Stimulated activated CD4-positive, alpha-beta T cell treated with anti-CD3 and anti-CD28 coated beads, TNF-alpha, amount 100 ng/mL, for 4 hours (primary cell): ENCODE measurements at regions not wholly inside any gene's neighbourhood (a gene's known extent, or its start where the extent isn't known, plus 50 kb on each side); places are given as distances from the start of the nearest gene placed in this dataset.

Source experiments
- DNase-seq, 3 experiments: peaks; one replicate each; pipeline ENCODE4 v3.0.0-alpha.2; 2020; ENCODE audit warnings: low read depth in 3 of 3

DNA sequence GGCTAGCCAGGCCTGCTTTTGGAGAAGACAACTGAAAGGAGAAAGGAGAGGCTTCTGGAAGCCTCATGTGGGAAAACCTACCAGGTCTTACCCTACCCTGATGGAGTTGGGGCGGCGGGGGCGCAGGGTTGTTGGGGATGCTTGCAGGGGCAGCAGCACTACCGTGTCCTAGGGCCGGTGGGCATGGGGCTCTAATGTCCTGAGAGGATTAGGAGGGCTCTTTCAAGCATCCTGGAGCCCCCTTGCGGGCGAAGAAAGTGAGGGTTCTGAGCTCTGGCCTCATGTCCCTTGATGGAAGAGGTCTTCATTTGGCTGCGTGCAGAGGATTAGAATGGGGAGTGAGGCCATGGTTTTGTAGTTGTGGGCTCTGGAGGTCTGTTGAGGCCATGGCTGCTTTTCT is 86.9 kb upstream of the PITX1 start:
- DNase-seq = no peak

DNA sequence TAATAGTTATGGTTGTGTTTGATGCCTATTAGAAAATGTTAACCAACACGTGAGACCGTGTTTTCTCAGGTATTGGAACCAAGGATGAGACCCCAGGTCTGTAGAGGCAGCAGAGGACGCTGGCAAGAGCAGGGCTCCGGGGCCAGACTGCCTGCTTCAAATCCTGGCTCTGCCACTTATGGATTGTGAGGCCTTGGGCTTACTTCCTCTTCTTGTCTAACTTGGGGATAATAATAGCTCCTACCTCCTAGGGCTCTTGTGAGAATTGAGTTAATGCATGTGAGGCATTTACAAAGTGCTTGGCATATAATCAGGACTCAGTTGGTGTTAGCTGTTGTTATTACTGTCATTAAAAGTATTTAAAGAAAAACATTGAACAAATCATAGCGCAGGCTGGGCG is 85.5 kb upstream of the PITX1 start:
- no peak for DNase-seq

DNA sequence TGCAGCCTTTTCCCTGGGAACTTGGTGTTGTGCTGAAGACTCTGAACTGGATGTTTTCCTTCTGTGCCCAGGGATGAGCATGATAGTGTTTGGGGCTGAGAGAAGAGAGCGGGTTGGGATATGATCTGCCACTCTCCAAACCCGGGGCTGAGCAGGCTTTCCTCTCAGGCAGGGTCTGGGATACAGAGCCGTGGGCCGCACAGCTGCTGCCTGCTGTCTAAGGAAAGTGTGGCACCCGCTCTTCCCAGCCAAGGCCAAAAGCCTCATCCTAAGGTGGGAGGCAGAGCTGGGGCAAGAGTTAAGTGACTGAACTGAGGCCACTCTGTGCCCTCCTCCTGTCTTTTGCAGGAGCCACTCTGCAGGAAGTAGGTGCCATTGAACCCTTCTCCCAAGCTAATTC is 83.6 kb upstream of the PITX1 start:
- DNase-seq = no peak

DNA sequence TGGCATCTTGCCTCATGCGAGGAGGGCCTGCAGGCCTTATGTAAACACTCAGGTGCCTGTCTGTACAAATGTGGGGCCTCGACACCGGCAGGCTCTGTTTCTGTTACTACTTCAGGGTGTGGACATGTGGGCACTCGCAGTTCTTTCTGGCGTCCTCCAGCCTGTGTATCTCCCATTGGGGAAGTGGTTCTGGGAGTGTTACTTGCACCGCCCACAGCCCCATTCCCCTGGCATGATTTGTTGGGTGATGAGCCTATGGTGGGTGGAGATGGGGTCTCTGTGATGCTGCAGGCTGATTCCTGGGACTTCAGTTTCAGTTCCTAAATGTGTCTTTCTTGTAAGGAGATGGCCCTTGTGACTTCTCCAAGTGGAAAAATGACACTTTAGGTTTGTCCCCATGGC is 82.1 kb upstream of the PITX1 start:
- no peak for DNase-seq

DNA sequence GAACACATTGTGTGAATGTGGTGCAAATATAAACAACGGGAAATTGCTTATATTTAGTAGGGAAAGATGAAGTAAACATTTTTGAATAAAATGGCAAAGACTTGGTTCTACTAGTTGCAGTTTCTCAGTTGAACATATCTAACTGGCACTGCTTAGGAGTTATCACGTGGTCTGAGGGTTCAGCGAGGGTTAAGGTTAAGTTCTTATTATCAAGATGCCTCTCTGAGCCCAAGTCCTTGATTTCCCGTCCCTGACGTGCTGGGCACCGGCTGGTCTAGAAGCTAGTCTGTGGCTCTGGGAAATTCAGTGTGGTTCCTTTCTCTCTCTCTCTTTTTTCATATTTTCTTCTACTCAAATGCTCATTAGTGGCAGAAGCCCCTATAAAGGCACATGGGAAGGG is 81.6 kb upstream of the PITX1 start:
- no peak for DNase-seq

DNA sequence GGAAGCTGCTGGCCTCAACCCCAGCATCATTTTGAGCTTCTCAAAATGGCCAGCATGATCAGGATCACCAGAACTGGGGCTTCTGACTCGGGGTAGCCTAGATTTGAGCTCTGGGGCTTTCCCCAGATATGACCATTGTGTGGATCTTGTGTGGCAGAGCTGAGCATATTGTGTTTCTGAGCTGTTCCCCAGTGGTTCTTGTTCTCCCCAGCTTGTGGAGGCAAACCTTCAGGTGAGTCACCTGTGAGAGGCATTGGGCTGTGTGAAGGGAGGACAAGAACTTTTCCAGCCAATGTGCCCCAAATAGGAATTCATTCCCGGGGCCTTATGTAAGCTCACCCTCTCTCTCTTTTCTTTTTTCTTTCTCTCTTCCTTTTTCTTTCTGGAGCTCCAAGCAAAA is 80.7 kb upstream of the PITX1 start:
- DNase-seq = no peak

DNA sequence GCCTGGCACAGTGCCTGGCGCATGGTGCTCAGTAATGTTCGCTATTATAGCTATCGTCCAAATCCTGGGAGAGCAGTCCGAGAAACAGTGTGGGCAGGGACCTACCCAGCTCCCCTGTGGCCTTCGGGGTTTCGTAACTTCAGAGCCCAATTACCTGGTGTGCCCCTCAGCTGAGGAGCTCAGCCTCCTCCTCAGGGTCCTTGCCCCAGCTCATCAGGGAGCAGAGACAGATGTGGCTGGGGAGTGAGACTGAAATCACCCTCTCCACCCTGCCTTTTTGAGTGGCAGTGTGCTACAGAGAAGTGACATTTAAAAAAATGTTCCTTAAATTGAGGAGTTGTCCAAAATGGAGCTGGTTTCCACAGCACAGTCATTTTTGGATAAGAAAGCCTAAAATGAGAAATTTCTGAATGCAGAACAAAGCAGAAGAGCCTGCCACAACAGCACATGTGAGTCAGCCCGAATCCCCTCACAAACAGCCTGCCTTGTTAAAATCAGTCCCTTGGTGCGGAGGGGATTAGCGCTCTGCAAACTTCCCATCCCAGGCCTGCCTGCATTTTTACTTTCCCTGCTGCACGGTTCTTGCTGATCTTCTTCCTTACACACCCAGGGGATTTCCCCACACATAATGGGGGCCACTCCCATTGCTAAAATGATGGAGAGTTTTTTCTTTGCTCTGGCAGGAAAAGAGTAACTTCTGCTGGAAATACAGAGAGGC is 78.1 kb upstream of the PITX1 start:
- DNase-seq = no peak

DNA sequence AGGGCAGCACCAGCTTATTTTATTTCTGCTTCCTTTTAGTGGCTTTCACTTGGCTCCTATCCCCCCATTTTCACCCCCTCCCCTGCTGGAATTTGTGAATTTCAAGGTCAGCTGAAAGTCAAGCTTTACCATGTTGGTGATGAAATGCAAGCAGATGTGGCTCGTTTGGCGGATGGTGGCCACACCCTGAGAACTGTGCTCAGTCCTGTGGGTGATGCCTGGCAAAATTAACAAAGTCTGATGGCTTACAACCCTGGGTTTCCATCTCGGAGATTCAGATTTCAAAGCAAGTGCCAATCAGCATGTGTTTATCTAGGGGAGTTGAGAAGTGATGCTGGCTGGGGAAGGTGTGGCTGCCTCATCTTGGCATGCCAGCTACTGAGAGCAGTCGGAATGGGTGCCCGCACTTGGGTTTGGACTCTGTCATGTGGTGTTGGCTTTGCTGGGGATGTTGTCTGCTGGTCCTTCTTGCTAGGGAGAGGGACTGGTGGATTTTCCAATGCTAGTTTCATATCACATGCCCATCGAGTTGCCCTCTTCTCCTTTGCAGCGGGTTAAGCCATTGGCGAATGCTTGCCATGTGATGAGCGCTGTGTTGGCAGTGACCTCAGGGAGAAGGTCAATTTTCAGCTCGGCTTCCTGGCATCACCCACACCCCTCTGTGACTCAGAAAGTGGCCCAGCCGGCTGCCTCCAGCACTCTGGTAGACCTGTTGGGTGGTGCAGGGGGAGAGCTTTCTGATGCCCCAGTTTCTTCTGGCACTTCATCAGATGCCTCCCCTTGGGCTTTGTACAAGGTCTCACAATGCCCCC is 77.0 kb upstream of the PITX1 start:
- DNase-seq = no peak

DNA sequence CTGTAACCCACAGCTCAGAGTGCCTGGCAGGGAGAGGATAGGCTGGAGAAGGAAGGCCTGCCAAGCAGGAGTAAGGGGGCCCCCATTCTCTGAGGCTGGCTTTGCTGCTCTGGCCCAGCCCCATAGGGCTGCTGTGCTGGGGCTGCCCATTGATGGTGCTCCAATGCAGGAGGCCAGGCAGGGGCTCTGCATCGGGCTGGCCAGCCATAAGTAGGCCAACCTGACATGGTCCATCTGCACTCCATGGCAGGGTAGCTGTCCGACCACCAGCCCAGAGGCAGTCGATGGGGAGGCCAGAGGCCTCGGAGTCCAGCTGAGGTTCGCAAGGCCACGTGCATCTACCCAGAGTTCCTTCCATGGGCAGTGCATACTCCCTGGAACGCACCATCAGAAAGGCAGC is 75.0 kb upstream of the PITX1 start:
- no peak for DNase-seq

DNA sequence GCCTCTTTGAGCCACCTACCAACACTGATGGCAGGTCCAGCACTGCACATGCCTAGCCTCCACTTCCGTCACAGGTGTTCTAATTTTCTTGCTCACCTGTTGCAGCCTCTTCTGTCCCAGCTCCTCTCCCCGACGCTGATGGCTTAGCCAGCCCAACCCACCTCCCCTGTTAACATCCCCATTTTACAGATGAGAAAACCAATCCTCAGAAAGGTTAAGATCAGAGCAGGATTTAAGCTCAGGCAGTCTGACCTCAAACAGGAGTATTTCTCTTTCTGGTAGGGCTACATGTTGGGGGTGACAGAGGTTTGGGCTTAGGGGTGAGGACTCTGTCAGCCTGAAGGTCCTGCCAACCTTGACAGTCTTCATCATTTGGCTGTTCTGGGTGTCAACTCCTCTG is 74.5 kb upstream of the PITX1 start:
- no peak for DNase-seq

DNA sequence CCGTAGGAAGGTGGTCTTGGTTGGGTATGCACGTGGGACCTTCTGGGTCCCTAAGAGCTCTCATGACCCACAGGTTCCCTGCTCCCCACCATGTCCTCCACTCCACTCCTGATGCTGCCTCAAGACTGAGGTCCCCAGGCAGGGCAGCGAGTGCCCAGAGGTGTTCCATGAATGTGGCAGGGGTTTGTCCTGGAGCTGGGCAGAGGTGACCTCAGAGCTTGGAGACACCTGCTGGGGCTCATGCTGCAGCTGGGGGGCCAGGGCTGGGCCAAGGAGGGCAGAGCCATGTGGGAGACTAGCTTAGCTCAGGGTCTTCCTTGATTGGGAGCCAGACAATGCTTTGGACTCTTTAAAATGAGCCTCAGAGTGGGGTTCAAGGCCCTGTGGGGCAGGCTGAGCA is 74.0 kb upstream of the PITX1 start:
- DNase-seq = no peak

DNA sequence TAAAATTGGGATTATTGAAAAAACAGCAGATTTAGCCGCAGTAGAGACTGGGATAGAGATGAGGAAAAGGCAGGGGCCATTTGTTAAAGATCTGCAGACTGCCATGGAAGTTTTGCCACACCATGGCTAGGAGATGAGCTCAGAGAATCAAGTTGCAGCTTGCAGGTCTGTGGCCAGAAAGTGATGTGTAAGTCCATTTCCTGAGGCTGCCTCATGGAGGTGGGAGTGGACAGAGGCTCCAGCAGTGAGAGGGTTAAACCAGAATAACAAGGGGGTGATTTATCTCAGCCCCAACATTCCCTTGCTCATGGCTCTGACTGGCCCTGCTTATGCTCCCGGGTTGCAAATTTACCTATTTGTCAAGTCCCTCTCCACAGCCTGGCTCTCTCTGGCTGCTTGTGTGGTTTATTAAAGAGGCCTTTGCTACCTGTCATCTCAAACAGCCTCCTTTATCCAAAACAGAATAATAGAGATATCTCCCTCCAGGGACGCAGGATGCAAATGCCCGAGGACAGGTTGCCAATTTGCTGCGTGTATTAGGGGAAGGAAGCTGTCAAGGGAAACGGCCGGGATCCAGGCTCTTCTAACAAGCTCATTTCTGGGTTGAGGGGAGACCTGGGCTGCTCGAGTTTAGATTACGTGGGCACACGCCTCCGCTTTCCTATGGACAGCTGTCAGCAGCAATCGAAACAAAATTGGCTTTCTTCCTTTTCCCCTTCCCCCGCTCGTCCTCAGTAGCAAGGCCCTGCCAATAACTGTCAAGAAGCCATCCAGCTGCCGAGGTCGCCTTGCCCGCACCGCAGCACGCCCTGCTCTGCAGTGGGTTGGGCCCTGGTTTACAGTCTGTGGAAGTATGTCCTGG is 72.8 kb upstream of the PITX1 start:
- no peak for DNase-seq

DNA sequence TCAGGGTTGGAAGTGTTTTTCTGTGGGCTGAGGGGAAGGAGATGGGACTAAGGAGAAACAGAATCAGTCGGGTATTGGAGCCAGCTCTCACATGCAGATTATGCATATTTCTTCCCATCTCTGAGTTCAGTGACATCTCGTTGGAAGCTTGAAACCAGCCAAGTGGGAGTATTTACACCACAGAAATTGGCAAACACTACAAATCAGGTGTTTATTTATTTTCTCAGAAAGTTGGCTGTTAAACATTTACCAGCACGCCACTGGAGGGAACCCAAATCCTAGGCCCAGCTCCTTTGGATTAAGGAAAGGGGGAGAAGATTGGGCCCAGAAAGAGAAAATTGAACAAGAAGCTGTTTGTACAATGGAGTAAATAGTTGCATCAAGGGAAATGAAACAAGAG is 72.1 kb upstream of the PITX1 start:
- DNase-seq = no peak

DNA sequence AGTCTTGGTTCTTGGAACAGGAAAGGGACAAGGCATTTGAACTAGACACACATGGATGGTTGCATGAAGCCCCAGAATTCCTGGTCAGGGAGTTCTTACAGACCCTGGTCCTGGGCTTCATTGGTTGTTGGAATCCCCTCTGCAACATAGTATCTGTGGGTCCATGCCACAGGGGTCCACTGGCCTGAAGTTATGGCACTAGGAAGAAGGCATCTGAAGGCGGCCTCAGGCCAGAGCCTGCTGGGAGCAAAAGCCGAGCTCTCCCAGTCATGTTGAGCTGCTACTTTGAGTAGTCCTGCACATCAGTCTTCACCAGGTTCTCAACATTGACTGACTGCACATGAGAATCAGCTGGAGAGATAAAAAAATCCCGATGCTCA is 71.1 kb upstream of the PITX1 start:
- no peak for DNase-seq

DNA sequence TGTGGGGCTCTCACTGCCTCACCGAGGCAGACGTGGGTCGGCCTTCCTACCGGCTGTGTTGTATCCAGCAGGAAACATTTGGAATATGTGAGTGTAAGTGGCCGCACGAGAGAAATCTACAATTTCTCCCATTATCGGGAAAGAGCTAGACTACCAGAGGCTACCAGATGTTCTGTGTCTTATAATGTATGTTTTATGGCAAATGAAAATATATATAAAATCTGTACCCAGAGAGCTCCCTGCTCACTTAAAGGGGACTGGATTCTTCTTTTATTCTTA is 69.5 kb upstream of the PITX1 start:
- DNase-seq = no peak

DNA sequence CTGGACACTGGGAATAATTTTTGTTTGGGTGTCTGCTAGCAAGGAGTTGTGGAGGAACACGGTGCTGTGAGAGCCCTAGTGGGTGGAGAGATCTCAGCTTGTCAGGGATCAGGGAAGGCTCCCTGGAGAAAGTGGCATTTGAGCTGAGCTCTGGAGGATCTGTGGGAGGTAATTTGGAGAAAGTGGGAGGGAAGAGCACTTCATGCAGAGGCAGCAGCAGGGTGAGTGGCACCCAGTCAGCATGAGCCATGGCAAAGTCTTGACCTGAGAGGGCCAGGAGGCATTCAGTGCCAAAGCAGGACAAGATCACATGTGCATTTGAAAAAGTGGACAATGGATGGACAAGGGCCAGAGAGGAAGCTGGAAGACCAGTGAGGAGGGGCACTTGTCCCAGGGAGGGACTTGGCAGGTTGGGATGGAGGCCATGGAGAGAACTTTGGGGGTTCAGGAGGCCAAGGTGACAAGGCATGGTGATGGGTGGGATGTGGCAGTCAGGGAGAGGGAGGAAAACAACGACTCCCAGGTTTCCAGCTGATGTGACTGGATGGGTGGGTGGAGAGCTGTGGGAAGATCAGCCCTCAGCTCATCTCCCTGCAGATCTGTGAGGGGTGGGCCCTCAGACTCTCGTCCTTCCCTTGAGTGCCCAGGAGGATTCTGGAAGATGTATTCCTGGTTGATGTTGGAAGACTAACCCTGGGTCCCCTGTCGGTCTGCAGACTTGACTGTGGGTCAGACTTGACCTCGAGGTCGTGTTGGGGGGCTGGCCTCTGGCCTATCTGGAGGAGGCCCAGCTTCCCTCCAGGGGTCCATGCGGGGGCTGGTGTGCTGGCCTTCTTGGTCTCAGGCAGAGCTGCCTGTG is 68.9 kb upstream of the PITX1 start:
- no peak for DNase-seq

DNA sequence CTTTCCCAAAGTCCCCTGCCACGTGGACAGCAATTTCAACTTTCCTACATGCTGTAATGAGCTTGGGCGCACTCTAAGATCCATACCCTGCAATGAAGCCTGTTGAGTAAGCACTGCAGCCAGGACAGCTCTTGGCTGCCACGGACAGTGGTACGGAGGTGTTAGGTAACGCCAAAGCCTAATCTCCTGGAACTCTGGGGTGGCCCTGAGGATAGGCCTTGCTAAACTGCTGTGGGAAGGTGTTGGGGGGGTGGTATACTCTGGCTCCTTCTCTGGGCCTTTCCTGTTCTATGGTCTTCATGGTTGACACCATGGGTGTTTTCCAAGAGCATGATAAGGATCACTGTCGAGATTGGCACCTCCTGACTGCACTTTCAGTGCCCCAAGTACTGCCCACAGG is 66.4 kb upstream of the PITX1 start:
- DNase-seq = no peak

DNA sequence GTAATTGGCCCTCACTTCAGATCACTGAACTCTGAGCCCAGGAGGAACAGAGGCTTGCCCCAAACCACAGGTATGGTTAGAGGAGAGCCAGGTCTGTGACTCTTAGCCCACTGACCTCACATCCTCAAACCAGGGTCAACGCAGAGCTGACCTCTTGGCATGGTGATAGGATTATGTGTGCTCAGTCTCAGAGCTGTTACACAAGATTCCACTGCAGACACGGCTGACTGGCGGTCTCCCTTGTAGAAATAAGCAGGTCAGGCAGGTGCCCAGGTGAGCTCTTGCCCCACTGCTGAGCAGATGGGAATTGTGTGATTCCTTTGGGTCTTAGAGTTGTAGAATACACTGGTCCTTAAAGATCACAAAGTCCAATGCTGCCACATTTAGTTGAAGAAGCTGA is 66.0 kb upstream of the PITX1 start:
- no peak for DNase-seq

DNA sequence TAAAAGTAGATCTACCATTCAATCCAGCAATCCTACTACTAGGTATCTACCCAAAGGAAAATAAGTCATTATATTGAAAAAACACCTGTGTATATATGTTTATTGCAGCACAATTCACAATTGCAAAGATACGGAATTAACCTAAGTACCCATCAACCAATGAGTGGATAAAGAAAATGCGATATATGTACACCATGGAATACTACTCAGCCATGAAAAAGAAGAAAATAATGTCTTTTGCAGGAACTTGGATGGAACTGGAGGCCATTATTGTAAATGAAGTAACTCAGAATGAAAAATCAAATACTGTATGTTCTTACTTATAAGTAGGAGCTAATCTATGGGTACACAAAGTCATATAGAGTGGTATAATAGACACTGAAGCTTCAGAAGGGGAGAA is 63.4 kb upstream of the PITX1 start:
- no peak for DNase-seq

DNA sequence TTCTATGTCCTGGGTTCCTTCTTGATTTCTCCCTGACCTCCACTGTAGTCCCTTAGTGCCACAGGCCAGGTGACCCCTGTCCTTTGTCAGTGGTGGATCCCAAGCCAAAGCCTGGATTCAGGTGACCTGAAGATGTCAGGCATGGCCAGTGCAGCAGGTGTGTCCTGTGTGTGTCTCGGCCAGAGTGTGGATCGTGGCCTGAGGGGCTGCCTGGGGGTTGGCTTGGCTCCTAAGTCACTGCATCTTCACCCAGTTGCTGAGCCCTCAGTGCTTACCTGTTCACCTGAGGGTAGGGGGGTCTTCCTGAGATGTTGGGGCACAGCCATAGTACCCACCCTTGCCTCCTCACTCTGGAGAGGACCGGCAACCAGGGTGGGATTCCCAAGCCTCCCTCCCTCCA is 61.8 kb upstream of the PITX1 start:
- DNase-seq = no peak

DNA sequence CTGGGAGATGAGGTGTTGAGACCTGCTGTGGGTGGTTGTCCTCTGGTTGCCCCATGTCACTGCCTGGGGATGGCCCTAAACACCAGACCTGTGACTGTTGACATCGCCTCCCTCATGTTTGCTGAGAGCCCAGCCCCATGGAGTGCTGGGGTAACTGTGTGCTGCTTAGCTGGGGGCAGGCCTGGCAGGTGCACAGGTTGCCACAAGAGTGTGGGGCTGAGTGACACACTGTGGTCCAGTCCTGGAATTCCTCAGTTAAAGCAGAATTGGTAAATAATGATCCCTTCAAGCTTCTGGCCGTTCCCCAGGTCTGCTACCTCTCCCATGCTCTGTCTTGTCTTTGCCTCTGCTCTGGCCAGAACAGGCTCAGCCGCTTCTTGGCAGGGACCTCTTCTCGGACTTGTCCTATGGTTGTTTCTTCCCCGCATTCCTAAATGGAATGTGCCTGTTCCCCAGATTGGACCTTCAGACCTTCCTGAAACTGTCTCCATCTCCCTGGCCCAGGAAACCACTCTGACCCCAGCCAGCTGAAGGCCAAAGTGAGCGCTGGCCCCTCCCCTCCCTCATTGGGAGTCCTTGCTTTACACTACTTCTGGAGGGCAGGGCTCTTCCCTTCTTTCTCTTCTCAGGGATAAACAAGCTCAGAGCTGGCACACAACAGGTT is 61.2 kb upstream of the PITX1 start:
- no peak for DNase-seq
